Neural crest cell (in vitro differentiated cells): ENCODE measurements at regions not wholly inside any gene's neighbourhood (a gene's known extent, or its start where the extent isn't known, plus 50 kb on each side); places are given as distances from the start of the nearest gene placed in this dataset.

Experiments
- DNase-seq: peaks from one replicate; pipeline ENCODE4 v3.0.0; 2021; ENCODE audit warnings: low read depth, mixed read lengths, low spot score
- H3K27ac Mint-ChIP-seq: one replicate; pipeline ENCODE4 v1.8.0; 2021; ENCODE audit warnings: mild to moderate bottlenecking, mixed read lengths; ENCODE audit not compliant: unreplicated experiment
- H3K27me3 Mint-ChIP-seq: 2 replicates; pipeline ENCODE4 v1.8.0; 2021; ENCODE audit warnings: low read depth, mild to moderate bottlenecking, mixed read lengths
- H3K36me3 Mint-ChIP-seq: 2 replicates; pipeline ENCODE4 v1.8.0; 2021; ENCODE audit warnings: low read depth, mild to moderate bottlenecking, mixed read lengths
- H3K4me1 Mint-ChIP-seq: 2 replicates; pipeline ENCODE4 v1.8.0; 2021; ENCODE audit warnings: mixed read lengths
- H3K4me3 Mint-ChIP-seq: one replicate; pipeline ENCODE4 v1.8.0; 2021; ENCODE audit warnings: mild to moderate bottlenecking, mixed read lengths
- H3K9me3 Mint-ChIP-seq: 2 replicates; pipeline ENCODE4 v1.8.0; 2021; ENCODE audit warnings: mixed read lengths
- TF ChIP-seq, protein P1 (sequence below): fragments of 200-600 bp; sonication (generic); conservative IDR thresholded peaks from 2 replicates; pipeline ENCODE4 v1.5.0; 2021; ENCODE audit warnings: antibody characterized with exemption, mild to moderate bottlenecking

GRCh38 chr10:61278556-61278955, 174.6 kb downstream of the TMEM26 start:
- TF ChIP-seq, protein P1, sequence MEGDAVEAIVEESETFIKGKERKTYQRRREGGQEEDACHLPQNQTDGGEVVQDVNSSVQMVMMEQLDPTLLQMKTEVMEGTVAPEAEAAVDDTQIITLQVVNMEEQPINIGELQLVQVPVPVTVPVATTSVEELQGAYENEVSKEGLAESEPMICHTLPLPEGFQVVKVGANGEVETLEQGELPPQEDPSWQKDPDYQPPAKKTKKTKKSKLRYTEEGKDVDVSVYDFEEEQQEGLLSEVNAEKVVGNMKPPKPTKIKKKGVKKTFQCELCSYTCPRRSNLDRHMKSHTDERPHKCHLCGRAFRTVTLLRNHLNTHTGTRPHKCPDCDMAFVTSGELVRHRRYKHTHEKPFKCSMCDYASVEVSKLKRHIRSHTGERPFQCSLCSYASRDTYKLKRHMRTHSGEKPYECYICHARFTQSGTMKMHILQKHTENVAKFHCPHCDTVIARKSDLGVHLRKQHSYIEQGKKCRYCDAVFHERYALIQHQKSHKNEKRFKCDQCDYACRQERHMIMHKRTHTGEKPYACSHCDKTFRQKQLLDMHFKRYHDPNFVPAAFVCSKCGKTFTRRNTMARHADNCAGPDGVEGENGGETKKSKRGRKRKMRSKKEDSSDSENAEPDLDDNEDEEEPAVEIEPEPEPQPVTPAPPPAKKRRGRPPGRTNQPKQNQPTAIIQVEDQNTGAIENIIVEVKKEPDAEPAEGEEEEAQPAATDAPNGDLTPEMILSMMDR: no peak
- Mint-ChIP-seq H3K9me3 (peaks cover 3% of the 10 kb centered on the region), H3K4me1 (no peaks in the 10 kb centered on the region), H3K27ac (no peak overlapping the region), H3K27me3 (no peaks in the 10 kb centered on the region), H3K4me3 (no peak overlapping the region), H3K36me3 (no peaks in the 10 kb centered on the region)
- DNase-seq: no peak

- TF ChIP-seq, protein P1: no peak
- no peak overlapping the region for H3K4me3 Mint-ChIP-seq
- no peak for DNase-seq
These were observed 180.4 kb downstream of the TMEM26 start for GRCh38 chr10:61272781-61273180.

DNA sequence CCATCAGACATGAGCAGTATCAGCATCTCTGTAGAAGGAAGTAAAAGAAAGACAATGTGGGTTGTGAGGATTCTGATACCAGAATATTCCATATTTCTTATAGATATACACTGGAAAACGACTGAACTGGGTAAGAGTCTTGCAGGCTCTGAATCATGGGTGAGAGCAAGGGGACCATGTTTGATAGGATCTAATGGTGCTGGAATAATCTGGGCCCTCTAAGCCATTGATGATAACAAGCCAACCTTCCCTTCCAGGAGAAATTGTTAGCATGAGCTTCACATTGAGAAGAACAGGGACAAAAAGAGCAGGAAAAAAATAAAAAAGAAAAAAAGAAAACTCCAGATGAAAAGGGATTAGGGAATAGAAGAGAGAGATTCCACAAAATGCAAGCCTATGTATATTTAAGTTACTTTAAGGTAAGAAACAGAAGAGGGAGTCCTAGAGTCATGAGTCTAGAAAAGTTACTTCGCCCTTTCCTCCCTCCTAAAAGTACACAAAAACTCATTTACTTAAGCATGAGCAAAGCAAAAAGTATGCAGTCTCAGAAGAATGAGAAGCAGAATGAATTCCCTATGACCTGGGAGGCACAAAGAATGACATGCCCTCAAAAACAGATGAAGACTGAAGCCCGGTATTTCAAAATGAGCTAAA, 181.9 kb downstream of the TMEM26 start:
- Mint-ChIP-seq H3K36me3 (no peaks in the 10 kb centered on the region), H3K9me3 (peaks cover 6% of the 10 kb centered on the region), H3K4me1 (peaks cover 22% of the 10 kb centered on the region), H3K27me3 (no peaks in the 10 kb centered on the region), H3K4me3 (no peak overlapping the region), H3K27ac (peak overlapping the region; percentile 54)
- TF ChIP-seq, protein P1: no peak
- no peak for DNase-seq

More at GRCh38 chr10:61272781-61273180, 180.4 kb downstream of the TMEM26 start:
- Mint-ChIP-seq H3K4me1 (peaks cover 22% of the 10 kb centered on the region), H3K27ac (no peak overlapping the region), H3K9me3 (peaks cover 6% of the 10 kb centered on the region), H3K36me3 (no peaks in the 10 kb centered on the region), H3K27me3 (no peaks in the 10 kb centered on the region)

GRCh38 chr10:61263518-61263917, 189.7 kb downstream of the TMEM26 start:
- H3K4me3 Mint-ChIP-seq: no peak overlapping the region
- peaks cover 4% of the 10 kb centered on the region for H3K36me3 Mint-ChIP-seq
- peaks cover 19% of the 10 kb centered on the region for H3K9me3 Mint-ChIP-seq
- peaks cover 31% of the 10 kb centered on the region for H3K4me1 Mint-ChIP-seq
- no peak for DNase-seq
- TF ChIP-seq, protein P1: no peak
- H3K27ac Mint-ChIP-seq: peak overlapping the region; percentile 24
- H3K27me3 Mint-ChIP-seq: no peaks in the 10 kb centered on the region

- peak overlapping the region; percentile 4 for H3K27ac Mint-ChIP-seq
- peaks cover 4% of the 10 kb centered on the region for H3K36me3 Mint-ChIP-seq
- DNase-seq: no peak
- H3K4me1 Mint-ChIP-seq: peaks cover 31% of the 10 kb centered on the region
- TF ChIP-seq, protein P1: no peak
- H3K9me3 Mint-ChIP-seq: peaks cover 19% of the 10 kb centered on the region
- H3K4me3 Mint-ChIP-seq: no peak overlapping the region
- no peaks in the 10 kb centered on the region for H3K27me3 Mint-ChIP-seq
These were observed 190.5 kb downstream of the TMEM26 start for GRCh38 chr10:61262486-61263261.
